K562 (cell line): ENCODE measurements at regions not wholly inside any gene's neighbourhood (a gene's known extent, or its start where the extent isn't known, plus 50 kb on each side); places are given as distances from the start of the nearest gene placed in this dataset.

Source experiments
- ARID4B ChIP-seq: sonication (generic); formaldehyde crosslinking; IDR thresholded peaks from 2 replicates; pipeline ENCODE4 v1.8.0; 2022; ENCODE audit warnings: mild to moderate bottlenecking, missing genetic modification reagents
- CHD1 ChIP-seq: fragments of 200-600 bp; sonication (generic); IDR thresholded peaks from one replicate; pipeline ENCODE4 v1.6.1; 2012; ENCODE audit warnings: mild to moderate bottlenecking, moderate library complexity, low read length, inconsistent platforms
- ETS2 ChIP-seq: IDR thresholded peaks from 2 replicates; pipeline ENCODE4 v1.6.1; 2016; ENCODE audit warnings: borderline replicate concordance, missing genetic modification characterization, mild to moderate bottlenecking, moderate library complexity, missing compliant biosample characterization; ENCODE audit not compliant: poor library complexity, severe bottlenecking
- HES1 ChIP-seq: fragments of 450-650 bp; IDR thresholded peaks from 2 replicates; pipeline ENCODE4 v1.6.1; 2016; ENCODE audit warnings: low read depth, mild to moderate bottlenecking, moderate library complexity
- IRF9 ChIP-seq: fragments of 450-650 bp; IDR thresholded peaks from 2 replicates; pipeline ENCODE4 v1.6.1; 2016; ENCODE audit warnings: missing biosample characterization, missing genetic modification characterization
- KLF10 ChIP-seq: fragments of 250-450 bp; sonication (Bioruptor Pico); IDR thresholded peaks from 2 replicates; pipeline ENCODE4 v1.6.1; 2021; ENCODE audit warnings: matching md5 sums
- MEIS2 ChIP-seq: fragments of 450-650 bp; IDR thresholded peaks from 2 replicates; pipeline ENCODE4 v1.6.1; 2014; ENCODE audit warnings: mild to moderate bottlenecking; ENCODE audit not compliant: partially characterized antibody
- POLR3G ChIP-seq: IDR thresholded peaks from 2 replicates; pipeline ENCODE4 v1.6.1; 2011; ENCODE audit not compliant: insufficient read length, insufficient replicate concordance; ENCODE audit errors: extremely low read depth
- RB1 ChIP-seq: fragments of 450-650 bp; IDR thresholded peaks from 2 replicates; pipeline ENCODE4 v1.6.1; 2017; ENCODE audit warnings: low read depth, mild to moderate bottlenecking
- RNF2 ChIP-seq: sonication (generic); IDR thresholded peaks from 2 replicates; pipeline ENCODE4 v1.6.1; 2016
- TAF15 ChIP-seq: fragments of 200-400 bp; formaldehyde crosslinking; IDR thresholded peaks from 2 replicates; pipeline ENCODE4 v1.6.1; 2017; ENCODE audit warnings: mild to moderate bottlenecking, low read depth, low read length, moderate library complexity
- ZZZ3 ChIP-seq: fragments of 450-650 bp; IDR thresholded peaks from 2 replicates; pipeline ENCODE4 v1.6.1; 2016; ENCODE audit warnings: antibody characterized with exemption, mild to moderate bottlenecking, moderate library complexity
- TF ChIP-seq, protein P1 (sequence below), 2 experiments: fragments of 450-650 bp in 1 of 2; sonication (generic) in 1 of 2; formaldehyde crosslinking; conservative IDR thresholded peaks; 2 replicates each; pipeline versions ENCODE4 v1.4.0 to v1.8.1; 2020 to 2022; ENCODE audit warnings: mild to moderate bottlenecking in 1 of 2, missing genetic modification reagents in 1 of 2
- TF ChIP-seq, protein P2 (sequence below): fragments of 450-650 bp; IDR thresholded peaks from 2 replicates; pipeline ENCODE4 v1.6.1; 2018; ENCODE audit warnings: mild to moderate bottlenecking, low read depth; ENCODE audit not compliant: partially characterized antibody

- TF ChIP-seq ARID4B (CRISPR knock-in tag) (no peak), HES1 (no peak), IRF9 (tag) (no peak), TAF15 (no peak), POLR3G (no peak), RB1 (no peak), RNF2 (no peak), ZZZ3 (no peak), MEIS2 (no peak), CHD1 (no peak), ETS2 (no peak), KLF10 (no peak)
- TF ChIP-seq, protein P1, sequence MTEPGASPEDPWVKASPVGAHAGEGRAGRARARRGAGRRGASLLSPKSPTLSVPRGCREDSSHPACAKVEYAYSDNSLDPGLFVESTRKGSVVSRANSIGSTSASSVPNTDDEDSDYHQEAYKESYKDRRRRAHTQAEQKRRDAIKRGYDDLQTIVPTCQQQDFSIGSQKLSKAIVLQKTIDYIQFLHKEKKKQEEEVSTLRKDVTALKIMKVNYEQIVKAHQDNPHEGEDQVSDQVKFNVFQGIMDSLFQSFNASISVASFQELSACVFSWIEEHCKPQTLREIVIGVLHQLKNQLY (CRISPR knock-in tag; conservative IDR thresholded peaks at IDR 0.05), result no peak
- TF ChIP-seq, protein P2, sequence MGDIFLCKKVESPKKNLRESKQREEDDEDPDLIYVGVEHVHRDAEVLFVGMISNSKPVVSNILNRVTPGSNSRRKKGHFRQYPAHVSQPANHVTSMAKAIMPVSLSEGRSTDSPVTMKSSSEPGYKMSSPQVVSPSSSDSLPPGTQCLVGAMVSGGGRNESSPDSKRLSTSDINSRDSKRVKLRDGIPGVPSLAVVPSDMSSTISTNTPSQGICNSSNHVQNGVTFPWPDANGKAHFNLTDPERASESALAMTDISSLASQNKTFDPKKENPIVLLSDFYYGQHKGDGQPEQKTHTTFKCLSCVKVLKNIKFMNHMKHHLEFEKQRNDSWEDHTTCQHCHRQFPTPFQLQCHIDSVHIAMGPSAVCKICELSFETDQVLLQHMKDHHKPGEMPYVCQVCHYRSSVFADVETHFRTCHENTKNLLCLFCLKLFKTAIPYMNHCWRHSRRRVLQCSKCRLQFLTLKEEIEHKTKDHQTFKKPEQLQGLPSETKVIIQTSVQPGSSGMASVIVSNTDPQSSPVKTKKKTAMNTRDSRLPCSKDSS, result no peak
These were observed 987.9 kb downstream of the NTRK3 start (continued) for GRCh38 chr15:87268675-87269074.
